22Rv1 (cell line): ENCODE measurements at regions not wholly inside any gene's neighbourhood (a gene's known extent, or its start where the extent isn't known, plus 50 kb on each side); places are given as distances from the start of the nearest gene placed in this dataset.

Experiments
- ZFX ChIP-seq: fragments of 450-650 bp; IDR thresholded peaks from 2 replicates; pipeline ENCODE4 v1.6.1; 2017; ENCODE audit warnings: antibody characterized with exemption, borderline replicate concordance
- TF ChIP-seq, protein P1 (sequence below): fragments of 450-650 bp; IDR thresholded peaks from 2 replicates; pipeline ENCODE4 v1.5.1; 2017; ENCODE audit warnings: mild to moderate bottlenecking

DNA sequence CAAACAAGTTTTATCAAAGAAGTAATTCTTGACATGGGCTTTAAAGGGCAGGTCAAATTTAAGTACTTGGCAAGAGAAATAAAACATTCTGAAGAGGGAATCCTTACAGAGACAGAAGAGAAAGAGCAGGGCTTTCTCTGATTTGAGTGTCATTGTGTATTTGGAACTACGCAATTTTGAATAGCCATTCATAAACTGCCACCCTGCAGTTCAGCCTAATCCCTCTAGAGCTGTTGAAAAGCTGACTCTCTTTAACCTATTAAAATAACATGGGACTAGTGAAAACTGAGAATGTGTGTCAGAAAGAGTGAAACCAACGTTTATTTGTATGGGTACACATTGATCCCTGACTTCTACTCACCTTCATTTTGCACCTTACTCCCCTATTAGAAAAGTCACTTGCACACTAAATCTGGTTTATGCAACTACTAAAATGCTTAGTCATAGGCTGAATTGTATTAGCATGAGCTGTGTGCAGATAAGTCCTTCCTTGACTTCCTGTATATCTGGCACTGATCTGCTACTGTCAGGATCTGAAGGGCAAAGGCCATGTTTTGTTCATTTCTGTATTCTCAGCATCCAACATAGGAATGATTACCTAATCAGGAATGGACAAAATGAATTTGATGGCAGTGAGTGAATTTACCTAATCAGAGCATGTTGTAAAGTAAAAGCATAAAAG lies 458.9 kb downstream of the NOVA1 start:
- TF ChIP-seq, protein P1, sequence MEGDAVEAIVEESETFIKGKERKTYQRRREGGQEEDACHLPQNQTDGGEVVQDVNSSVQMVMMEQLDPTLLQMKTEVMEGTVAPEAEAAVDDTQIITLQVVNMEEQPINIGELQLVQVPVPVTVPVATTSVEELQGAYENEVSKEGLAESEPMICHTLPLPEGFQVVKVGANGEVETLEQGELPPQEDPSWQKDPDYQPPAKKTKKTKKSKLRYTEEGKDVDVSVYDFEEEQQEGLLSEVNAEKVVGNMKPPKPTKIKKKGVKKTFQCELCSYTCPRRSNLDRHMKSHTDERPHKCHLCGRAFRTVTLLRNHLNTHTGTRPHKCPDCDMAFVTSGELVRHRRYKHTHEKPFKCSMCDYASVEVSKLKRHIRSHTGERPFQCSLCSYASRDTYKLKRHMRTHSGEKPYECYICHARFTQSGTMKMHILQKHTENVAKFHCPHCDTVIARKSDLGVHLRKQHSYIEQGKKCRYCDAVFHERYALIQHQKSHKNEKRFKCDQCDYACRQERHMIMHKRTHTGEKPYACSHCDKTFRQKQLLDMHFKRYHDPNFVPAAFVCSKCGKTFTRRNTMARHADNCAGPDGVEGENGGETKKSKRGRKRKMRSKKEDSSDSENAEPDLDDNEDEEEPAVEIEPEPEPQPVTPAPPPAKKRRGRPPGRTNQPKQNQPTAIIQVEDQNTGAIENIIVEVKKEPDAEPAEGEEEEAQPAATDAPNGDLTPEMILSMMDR: no peak
- no peak for TF ChIP-seq ZFX
